Thyroid gland (tissue), 4 donors: ENCODE measurements at regions not wholly inside any gene's neighbourhood (a gene's known extent, or its start where the extent isn't known, plus 50 kb on each side); places are given as distances from the start of the nearest gene placed in this dataset.

Experiments
- POLR2A ChIP-seq, 2 donors: fragments of 450-650 bp; IDR thresholded peaks; one replicate each; pipeline ENCODE4 v1.6.1; 2017; ENCODE audit warnings: antibody characterized with exemption in 2 of 2, mild to moderate bottlenecking in 2 of 2, moderate library complexity in 1 of 2
- TF ChIP-seq, protein P1 (sequence below), 6 experiments: fragments of 200-600 bp in 3 of 6; fragments of 450-650 bp in 3 of 6; sonication (generic) in 3 of 6; IDR thresholded peaks; one replicate each; pipeline ENCODE4 v1.5.1; 2016 to 2019; ENCODE audit warnings: antibody characterized with exemption in 6 of 6, mild to moderate bottlenecking in 2 of 6, inconsistent platforms in 1 of 6, moderate library complexity in 1 of 6

DNA sequence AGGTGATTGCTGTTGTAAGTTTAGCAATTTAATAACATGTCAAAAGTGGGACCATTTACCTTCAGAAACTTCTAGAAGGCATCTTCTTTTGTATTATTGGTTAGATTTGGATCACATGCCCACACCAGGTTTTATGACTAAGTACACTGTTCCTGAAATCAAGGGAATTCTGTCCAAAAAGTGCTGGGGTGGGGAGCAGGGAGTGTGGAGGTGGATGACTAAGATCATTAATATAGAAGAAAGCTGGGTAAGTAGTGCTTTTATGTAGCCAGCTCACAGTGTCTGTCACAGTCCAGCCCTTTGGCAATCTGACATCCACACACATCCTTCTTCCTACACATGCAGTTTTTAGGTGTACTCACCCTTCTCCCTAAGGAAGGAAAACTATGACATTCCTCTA, 120.0 kb downstream of the TMCO5A start:
- TF ChIP-seq, protein P1, sequence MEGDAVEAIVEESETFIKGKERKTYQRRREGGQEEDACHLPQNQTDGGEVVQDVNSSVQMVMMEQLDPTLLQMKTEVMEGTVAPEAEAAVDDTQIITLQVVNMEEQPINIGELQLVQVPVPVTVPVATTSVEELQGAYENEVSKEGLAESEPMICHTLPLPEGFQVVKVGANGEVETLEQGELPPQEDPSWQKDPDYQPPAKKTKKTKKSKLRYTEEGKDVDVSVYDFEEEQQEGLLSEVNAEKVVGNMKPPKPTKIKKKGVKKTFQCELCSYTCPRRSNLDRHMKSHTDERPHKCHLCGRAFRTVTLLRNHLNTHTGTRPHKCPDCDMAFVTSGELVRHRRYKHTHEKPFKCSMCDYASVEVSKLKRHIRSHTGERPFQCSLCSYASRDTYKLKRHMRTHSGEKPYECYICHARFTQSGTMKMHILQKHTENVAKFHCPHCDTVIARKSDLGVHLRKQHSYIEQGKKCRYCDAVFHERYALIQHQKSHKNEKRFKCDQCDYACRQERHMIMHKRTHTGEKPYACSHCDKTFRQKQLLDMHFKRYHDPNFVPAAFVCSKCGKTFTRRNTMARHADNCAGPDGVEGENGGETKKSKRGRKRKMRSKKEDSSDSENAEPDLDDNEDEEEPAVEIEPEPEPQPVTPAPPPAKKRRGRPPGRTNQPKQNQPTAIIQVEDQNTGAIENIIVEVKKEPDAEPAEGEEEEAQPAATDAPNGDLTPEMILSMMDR (IDR thresholded peaks at IDR 0.05): no peak
- no peak for TF ChIP-seq POLR2A (IDR thresholded peaks at IDR 0.05)
